Tibial nerve (tissue), 4 donors: ENCODE measurements at regions not wholly inside any gene's neighbourhood (a gene's known extent, or its start where the extent isn't known, plus 50 kb on each side); places are given as distances from the start of the nearest gene placed in this dataset.

Experiments
- DNase-seq, 2 donors: peaks; one replicate each; pipeline ENCODE4 v3.0.0-alpha.2; 2019; ENCODE audit warnings: low spot score in 2 of 2
- H3K27ac ChIP-seq, 4 donors: fragments of 200-600 bp; sonication (generic) in 3 of 4; one replicate each; pipeline ENCODE4 v1.5.1; 2017 to 2019; ENCODE audit warnings: mild to moderate bottlenecking in 1 of 4
- H3K27me3 ChIP-seq, 2 donors: fragments of 200-600 bp; sonication (generic) in 1 of 2; one replicate each; pipeline versions ENCODE4 v1.5.1 to v1.6.0; 2017 to 2019
- H3K36me3 ChIP-seq, 3 donors: fragments of 200-600 bp; sonication (generic); one replicate each; pipeline ENCODE4 v1.5.1; 2018 to 2019
- H3K4me1 ChIP-seq, 4 donors: fragments of 200-600 bp; sonication (generic) in 3 of 4; one replicate each; pipeline ENCODE4 v1.5.1; 2017 to 2019
- H3K4me3 ChIP-seq, 4 donors: fragments of 200-600 bp; sonication (generic) in 3 of 4; one replicate each; pipeline ENCODE4 v1.5.1; 2017 to 2019; ENCODE audit warnings: mild to moderate bottlenecking in 1 of 4, moderate library complexity in 1 of 4
- H3K9me3 ChIP-seq, 4 donors: fragments of 200-600 bp; sonication (generic) in 3 of 4; one replicate each; pipeline ENCODE4 v1.5.1; 2017 to 2019
- EP300 ChIP-seq, 2 donors: sonication (generic); formaldehyde crosslinking; IDR thresholded peaks; one replicate each; pipeline ENCODE4 v1.6.1; 2017; ENCODE audit warnings: antibody characterized with exemption in 2 of 2, mild to moderate bottlenecking in 1 of 2
- POLR2A ChIP-seq, 2 donors: fragments of 450-650 bp; IDR thresholded peaks; one replicate each; pipeline ENCODE4 v1.6.1; 2017; ENCODE audit warnings: antibody characterized with exemption in 2 of 2, mild to moderate bottlenecking in 2 of 2, moderate library complexity in 2 of 2
- WGBS, 2 donors: methylation state at CpG; one replicate each; pipeline ENCODE4 v1.1.5; 2018; 5-methylcytosine and 5-hydroxymethylcytosine counted together
- TF ChIP-seq, protein P1 (sequence below), 5 experiments: fragments of 200-600 bp in 3 of 5; fragments of 450-650 bp in 2 of 5; sonication (generic) in 3 of 5; IDR thresholded peaks; one replicate each; pipeline ENCODE4 v1.5.1; 2016 to 2019; ENCODE audit warnings: antibody characterized with exemption in 5 of 5, mild to moderate bottlenecking in 3 of 5, moderate library complexity in 2 of 5

DNA sequence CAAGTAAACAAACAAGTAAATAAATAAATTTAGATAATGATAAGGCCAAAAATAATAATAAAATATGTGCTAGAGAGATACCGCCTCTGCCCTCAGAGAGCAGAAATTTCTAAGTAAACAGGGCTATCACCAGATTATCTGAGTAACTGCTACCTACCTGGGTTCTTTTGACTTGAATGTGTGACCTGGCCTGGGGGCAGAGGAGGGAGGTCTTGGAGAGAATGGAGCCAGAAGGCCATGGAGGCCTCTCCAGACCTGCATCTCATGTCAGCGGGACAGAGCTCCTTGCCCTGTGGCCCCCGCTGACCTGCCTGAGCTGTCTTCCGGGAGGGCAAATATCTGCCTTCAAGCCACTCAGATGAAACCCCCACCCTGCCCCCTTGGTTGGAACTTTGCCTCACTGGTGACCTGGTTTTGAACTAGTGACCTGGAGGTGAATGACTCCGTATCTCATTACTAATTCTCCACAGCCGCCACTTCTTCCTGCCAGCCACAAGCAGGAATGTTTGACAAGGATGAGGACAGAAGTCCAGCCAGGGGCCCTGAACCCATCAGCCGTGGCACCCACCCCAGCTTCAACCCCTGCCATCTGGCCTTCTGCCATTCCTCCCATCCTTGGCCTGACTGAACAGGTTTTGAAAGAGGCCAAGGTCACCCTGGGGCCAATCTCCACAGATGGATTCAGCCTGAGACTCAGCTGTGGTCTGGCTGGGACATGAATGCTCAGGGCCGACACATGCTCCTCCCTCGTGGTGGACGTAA is 86.8 kb upstream of the PARP11 start:
- WGBS, 2 donors = 73 to 82% methylated on average over 10 of the region's 10 CpGs

DNA sequence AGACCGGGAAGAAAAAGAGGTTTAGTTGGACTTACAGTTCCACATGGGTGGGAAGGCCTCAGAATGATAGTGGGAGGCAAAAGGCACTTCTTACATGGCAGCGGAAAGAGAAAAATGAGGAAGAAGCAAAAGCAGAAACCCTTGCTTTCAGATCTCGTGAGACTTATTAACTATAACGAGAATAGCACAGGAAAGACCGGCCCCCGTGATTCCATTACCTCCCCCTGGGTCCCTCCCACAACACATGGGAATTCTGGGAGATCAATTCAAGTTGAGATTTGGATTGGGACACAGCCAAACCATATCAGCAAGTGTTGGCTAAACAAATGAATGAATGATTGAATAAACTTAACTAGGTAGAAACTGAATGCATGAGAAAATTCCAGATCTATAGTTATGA is 85.3 kb upstream of the PARP11 start:
- Histone ChIP-seq H3K36me3 (no peaks in the 10 kb centered on the region), H3K27ac (no peak overlapping the region), H3K9me3 (no peaks in the 10 kb centered on the region), H3K4me1 (no peaks in the 10 kb centered on the region), H3K27me3 (no peaks in the 10 kb centered on the region), H3K4me3 (no peak overlapping the region)
- TF ChIP-seq EP300 (IDR thresholded peaks at IDR 0.05) (no peak), POLR2A (IDR thresholded peaks at IDR 0.05) (no peak)
- TF ChIP-seq, protein P1, sequence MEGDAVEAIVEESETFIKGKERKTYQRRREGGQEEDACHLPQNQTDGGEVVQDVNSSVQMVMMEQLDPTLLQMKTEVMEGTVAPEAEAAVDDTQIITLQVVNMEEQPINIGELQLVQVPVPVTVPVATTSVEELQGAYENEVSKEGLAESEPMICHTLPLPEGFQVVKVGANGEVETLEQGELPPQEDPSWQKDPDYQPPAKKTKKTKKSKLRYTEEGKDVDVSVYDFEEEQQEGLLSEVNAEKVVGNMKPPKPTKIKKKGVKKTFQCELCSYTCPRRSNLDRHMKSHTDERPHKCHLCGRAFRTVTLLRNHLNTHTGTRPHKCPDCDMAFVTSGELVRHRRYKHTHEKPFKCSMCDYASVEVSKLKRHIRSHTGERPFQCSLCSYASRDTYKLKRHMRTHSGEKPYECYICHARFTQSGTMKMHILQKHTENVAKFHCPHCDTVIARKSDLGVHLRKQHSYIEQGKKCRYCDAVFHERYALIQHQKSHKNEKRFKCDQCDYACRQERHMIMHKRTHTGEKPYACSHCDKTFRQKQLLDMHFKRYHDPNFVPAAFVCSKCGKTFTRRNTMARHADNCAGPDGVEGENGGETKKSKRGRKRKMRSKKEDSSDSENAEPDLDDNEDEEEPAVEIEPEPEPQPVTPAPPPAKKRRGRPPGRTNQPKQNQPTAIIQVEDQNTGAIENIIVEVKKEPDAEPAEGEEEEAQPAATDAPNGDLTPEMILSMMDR (IDR thresholded peaks at IDR 0.05) = no peak
- 71 to 75% methylated on average over 6 of the region's 6 CpGs for WGBS, 2 donors
- no peak for DNase-seq

More for the DNA sequence above, 86.8 kb upstream of the PARP11 start:
- Histone ChIP-seq H3K9me3 (no peaks in the 10 kb centered on the region), H3K36me3 (no peaks in the 10 kb centered on the region), H3K4me1 (no peaks in the 10 kb centered on the region), H3K27ac (no peak overlapping the region), H3K4me3 (no peak overlapping the region), H3K27me3 (no peaks in the 10 kb centered on the region)
- DNase-seq = no peak
- TF ChIP-seq EP300 (IDR thresholded peaks at IDR 0.05) (no peak), POLR2A (IDR thresholded peaks at IDR 0.05) (no peak)

- Histone ChIP-seq H3K4me3 (no peak overlapping the region), H3K4me1 (no peaks in the 10 kb centered on the region), H3K27me3 (no peaks in the 10 kb centered on the region), H3K27ac (no peak overlapping the region), H3K36me3 (no peaks in the 10 kb centered on the region), H3K9me3 (no peaks in the 10 kb centered on the region)
- WGBS, 2 donors = 77 to 81% methylated on average over 23 of the region's 23 CpGs
- TF ChIP-seq EP300 (IDR thresholded peaks at IDR 0.05) (no peak), POLR2A (IDR thresholded peaks at IDR 0.05) (no peak)
- TF ChIP-seq, protein P1 (IDR thresholded peaks at IDR 0.05) = no peak
- no peak for DNase-seq
Measured at GRCh38 chr12:3951380-3952135, 78.4 kb upstream of the PARP11 start.

GRCh38 chr12:3950714-3951320 is 77.6 kb upstream of the PARP11 start:
- Histone ChIP-seq H3K4me1 (no peaks in the 10 kb centered on the region), H3K27me3 (no peaks in the 10 kb centered on the region), H3K9me3 (no peaks in the 10 kb centered on the region), H3K4me3 (no peak overlapping the region), H3K36me3 (no peaks in the 10 kb centered on the region), H3K27ac (no peak overlapping the region)
- DNase-seq = no peak
- 65 to 69% methylated on average over 7 of the region's 7 CpGs for WGBS, 2 donors
- TF ChIP-seq, protein P1 (IDR thresholded peaks at IDR 0.05) = no peak
- TF ChIP-seq EP300 (IDR thresholded peaks at IDR 0.05) = no peak
- TF ChIP-seq POLR2A (IDR thresholded peaks at IDR 0.05) = no peak

DNA sequence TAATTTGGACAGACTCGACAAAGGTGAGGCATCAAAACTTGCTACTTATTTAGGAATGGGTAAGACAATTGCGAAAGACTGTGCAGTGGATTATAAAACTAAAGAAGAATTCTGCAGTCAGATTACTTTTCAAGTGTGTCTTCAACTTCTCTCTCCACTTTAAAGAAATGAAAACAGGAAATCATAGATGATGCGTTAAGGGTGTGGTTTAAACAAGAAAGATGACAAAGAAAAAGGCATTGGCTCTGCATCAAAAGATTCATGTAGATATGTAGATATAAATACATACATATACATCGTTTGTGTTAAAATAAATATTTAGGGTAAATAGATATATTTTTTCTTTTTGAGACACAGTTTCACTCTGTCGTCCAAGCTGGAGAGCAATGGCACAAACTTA is 74.6 kb upstream of the PARP11 start:
- no peak overlapping the region for H3K27ac ChIP-seq
- 75 to 81% methylated on average over 5 of the region's 5 CpGs for WGBS, 2 donors
- H3K9me3 ChIP-seq = no peaks in the 10 kb centered on the region
- no peaks in the 10 kb centered on the region for H3K4me1 ChIP-seq
- H3K4me3 ChIP-seq = no peak overlapping the region
- H3K27me3 ChIP-seq = no peaks in the 10 kb centered on the region
- TF ChIP-seq POLR2A (IDR thresholded peaks at IDR 0.05) (no peak), EP300 (IDR thresholded peaks at IDR 0.05) (no peak)
- TF ChIP-seq, protein P1 (IDR thresholded peaks at IDR 0.05) = no peak
- no peak for DNase-seq
- no peaks in the 10 kb centered on the region for H3K36me3 ChIP-seq
